ENCODE measurements at regions not wholly inside any gene's neighbourhood (a gene's known extent, or its start where the extent isn't known, plus 50 kb on each side); places are given as distances from the start of the nearest gene placed in this dataset.

DNA sequence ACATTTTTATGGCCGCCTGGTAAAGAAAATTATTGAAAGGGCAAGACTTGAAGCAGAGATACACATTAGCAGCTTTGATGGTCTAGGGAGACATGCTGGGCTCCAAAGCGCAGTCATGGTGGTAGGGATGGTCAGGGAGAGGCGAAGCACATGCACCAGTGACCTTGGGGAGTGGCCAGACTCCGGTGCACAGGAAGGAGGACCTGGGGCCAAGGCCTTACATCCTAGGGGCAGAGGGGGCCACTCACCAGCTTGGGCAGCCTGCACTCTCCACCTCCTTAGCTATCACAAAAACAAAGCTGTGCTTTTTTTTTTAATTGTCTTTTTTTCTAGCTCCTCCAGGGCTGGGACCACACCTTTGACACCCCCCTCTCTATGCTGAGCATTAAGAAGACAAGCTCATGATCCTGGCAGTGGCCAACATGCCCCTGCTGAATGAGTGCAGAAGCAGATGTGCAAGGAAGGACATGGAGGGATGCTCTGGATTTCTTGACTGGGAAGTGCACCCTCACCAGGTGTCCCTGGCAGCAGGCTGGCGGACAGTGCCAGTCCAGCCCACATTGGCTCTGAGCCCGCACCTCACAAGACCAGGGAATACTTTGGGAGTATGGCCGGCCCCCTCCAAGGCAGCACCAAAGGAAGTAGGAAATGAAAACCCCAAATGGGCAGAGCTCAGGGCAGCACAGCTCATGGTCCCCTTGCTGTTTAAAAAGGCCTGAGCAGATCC is 619.9 kb downstream of the TBC1D22A start:
- H3K79me2 ChIP-seq (ENCODE audit: control insufficient read depth, low read length), result no peaks in the 10 kb centered on the region
- no peak overlapping the region for H3K27ac ChIP-seq (ENCODE audit: low read depth, low read length)
- no peak for TF ChIP-seq EZH2phosphoT487 (IDR thresholded peaks at IDR 0.05; ENCODE audit: borderline replicate concordance, low read length)
- TF ChIP-seq, protein P1, sequence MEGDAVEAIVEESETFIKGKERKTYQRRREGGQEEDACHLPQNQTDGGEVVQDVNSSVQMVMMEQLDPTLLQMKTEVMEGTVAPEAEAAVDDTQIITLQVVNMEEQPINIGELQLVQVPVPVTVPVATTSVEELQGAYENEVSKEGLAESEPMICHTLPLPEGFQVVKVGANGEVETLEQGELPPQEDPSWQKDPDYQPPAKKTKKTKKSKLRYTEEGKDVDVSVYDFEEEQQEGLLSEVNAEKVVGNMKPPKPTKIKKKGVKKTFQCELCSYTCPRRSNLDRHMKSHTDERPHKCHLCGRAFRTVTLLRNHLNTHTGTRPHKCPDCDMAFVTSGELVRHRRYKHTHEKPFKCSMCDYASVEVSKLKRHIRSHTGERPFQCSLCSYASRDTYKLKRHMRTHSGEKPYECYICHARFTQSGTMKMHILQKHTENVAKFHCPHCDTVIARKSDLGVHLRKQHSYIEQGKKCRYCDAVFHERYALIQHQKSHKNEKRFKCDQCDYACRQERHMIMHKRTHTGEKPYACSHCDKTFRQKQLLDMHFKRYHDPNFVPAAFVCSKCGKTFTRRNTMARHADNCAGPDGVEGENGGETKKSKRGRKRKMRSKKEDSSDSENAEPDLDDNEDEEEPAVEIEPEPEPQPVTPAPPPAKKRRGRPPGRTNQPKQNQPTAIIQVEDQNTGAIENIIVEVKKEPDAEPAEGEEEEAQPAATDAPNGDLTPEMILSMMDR (IDR thresholded peaks at IDR 0.05; ENCODE audit: low read depth, low read length, poor library complexity, severe bottlenecking), result no peak
- H3F3A ChIP-seq (ENCODE audit: control insufficient read depth, insufficient read depth), result no peaks in the 10 kb centered on the region
- no peaks in the 10 kb centered on the region for H4K20me1 ChIP-seq (ENCODE audit: control insufficient read depth, insufficient read depth, low read depth, low read length)
- no peaks in the 10 kb centered on the region for H3K4me1 ChIP-seq (ENCODE audit: control insufficient read depth, low read length)
- no peaks in the 10 kb centered on the region for H3K27me3 ChIP-seq (ENCODE audit: control insufficient read depth, low read length)
- no peaks in the 10 kb centered on the region for H3K36me3 ChIP-seq (ENCODE audit: control insufficient read depth, low read length)
- H3K9me3 ChIP-seq (ENCODE audit: control insufficient read depth, insufficient read depth, low read length), result no peaks in the 10 kb centered on the region
- no peak overlapping the region for H3K4me3 ChIP-seq (ENCODE audit: low read length)
- H3K4me2 ChIP-seq (ENCODE audit: low read length), result no peak overlapping the region
- no peaks in the 10 kb centered on the region for H3K9me2 ChIP-seq (replicated peaks; ENCODE audit: control insufficient read depth, low read length)

DNA sequence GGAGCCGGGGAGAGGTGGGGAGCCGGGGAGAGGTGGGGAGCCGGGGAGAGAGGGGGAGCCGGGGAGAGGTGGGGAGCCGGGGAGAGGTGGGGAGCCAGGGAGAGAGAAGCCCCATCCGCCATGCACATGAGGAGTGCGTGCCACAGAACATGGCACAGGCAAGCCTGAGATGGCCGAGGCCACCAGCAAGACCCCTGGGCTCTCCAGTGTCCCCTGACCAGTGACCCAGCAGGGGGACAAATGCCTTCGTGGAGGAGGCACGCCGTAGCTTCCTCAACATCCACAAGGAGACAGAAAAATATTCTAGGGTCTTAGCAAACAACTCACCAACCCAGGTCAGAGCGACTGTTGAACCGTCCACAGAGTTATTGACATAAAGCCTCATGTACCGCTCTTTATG is 618.8 kb downstream of the TBC1D22A start:
- no peaks in the 10 kb centered on the region for H3K36me3 ChIP-seq (ENCODE audit: control insufficient read depth, low read length)
- no peak overlapping the region for H3K4me3 ChIP-seq (ENCODE audit: low read length)
- no peaks in the 10 kb centered on the region for H4K20me1 ChIP-seq (ENCODE audit: control insufficient read depth, insufficient read depth, low read depth, low read length)
- no peaks in the 10 kb centered on the region for H3K4me1 ChIP-seq (ENCODE audit: control insufficient read depth, low read length)
- TF ChIP-seq, protein P1 (IDR thresholded peaks at IDR 0.05; ENCODE audit: low read depth, low read length, poor library complexity, severe bottlenecking), result no peak
- no peak for TF ChIP-seq EZH2phosphoT487 (IDR thresholded peaks at IDR 0.05; ENCODE audit: borderline replicate concordance, low read length)
- H3K27me3 ChIP-seq (ENCODE audit: control insufficient read depth, low read length), result no peaks in the 10 kb centered on the region
- H3K27ac ChIP-seq (ENCODE audit: low read depth, low read length), result no peak overlapping the region
- no peaks in the 10 kb centered on the region for H3K9me3 ChIP-seq (ENCODE audit: control insufficient read depth, insufficient read depth, low read length)
- H3K9me2 ChIP-seq (replicated peaks; ENCODE audit: control insufficient read depth, low read length), result no peaks in the 10 kb centered on the region
- no peaks in the 10 kb centered on the region for H3F3A ChIP-seq (ENCODE audit: control insufficient read depth, insufficient read depth)
- no peak overlapping the region for H3K4me2 ChIP-seq (ENCODE audit: low read length)
- H3K79me2 ChIP-seq (ENCODE audit: control insufficient read depth, low read length), result no peaks in the 10 kb centered on the region

DNA sequence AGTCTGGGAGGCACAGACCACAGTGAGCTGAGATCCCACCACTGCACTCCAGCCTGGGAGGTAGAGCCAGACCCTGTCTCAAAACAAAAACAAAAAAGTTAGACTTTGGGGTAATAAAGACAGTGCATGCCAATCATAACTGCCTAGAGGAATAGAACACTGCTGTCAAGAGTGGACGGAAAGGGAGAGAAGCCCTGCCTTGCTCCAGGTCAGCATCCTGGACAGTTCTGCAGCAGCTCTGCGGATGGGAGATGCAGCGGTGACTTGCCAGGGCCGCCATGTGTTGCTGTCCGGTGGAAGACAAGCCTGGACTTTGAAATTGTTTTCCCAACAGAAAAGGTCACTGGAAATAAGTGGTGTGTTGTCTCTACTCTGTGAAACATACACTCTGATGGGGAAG is 618.2 kb downstream of the TBC1D22A start:
- Histone ChIP-seq H3K27ac (ENCODE audit: low read depth, low read length) (no peak overlapping the region), H3K27me3 (ENCODE audit: control insufficient read depth, low read length) (no peaks in the 10 kb centered on the region), H3K9me3 (ENCODE audit: control insufficient read depth, insufficient read depth, low read length) (no peaks in the 10 kb centered on the region), H3K36me3 (ENCODE audit: control insufficient read depth, low read length) (no peaks in the 10 kb centered on the region), H3F3A (ENCODE audit: control insufficient read depth, insufficient read depth) (no peaks in the 10 kb centered on the region), H4K20me1 (ENCODE audit: control insufficient read depth, insufficient read depth, low read depth, low read length) (no peaks in the 10 kb centered on the region), H3K9me2 (replicated peaks; ENCODE audit: control insufficient read depth, low read length) (no peaks in the 10 kb centered on the region), H3K4me2 (ENCODE audit: low read length) (no peak overlapping the region), H3K4me1 (ENCODE audit: control insufficient read depth, low read length) (no peaks in the 10 kb centered on the region), H3K79me2 (ENCODE audit: control insufficient read depth, low read length) (no peaks in the 10 kb centered on the region), H3K4me3 (ENCODE audit: low read length) (no peak overlapping the region)
- TF ChIP-seq, protein P1 (IDR thresholded peaks at IDR 0.05; ENCODE audit: low read depth, low read length, poor library complexity, severe bottlenecking), result no peak
- TF ChIP-seq EZH2phosphoT487 (IDR thresholded peaks at IDR 0.05; ENCODE audit: borderline replicate concordance, low read length), result no peak
